ENCODE measurements at regions not wholly inside any gene's neighbourhood (a gene's known extent, or its start where the extent isn't known, plus 50 kb on each side); places are given as distances from the start of the nearest gene placed in this dataset.

DNA sequence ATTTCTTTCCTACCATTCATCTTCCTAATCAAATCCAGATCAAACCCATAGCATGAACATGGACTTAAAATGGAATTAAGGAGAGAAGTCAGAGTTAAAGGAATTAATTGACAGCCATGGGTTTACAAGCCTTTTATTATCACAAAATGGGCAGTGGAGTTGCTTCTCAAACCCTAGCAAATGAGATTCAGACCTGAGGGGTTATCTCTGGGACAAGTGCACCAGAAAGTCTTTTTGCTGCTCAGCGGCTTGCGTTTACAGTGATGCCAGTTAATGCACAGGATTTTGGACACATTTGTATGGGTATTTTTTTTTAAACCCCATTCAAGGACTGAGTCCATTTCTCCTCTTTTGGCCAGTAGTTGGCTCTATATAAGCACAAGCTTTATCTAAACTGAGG lies 503.0 kb downstream of the EFNB2 start:
- H3K79me2 ChIP-seq (ENCODE audit: control insufficient read depth, insufficient read depth, low read length): no peaks in the 10 kb centered on the region
- H3K9ac ChIP-seq (ENCODE audit: insufficient read depth, low read length): no peak overlapping the region
- no peaks in the 10 kb centered on the region for H3K27me3 ChIP-seq (ENCODE audit: control insufficient read depth, insufficient read depth, low read length)
- H3K4me2 ChIP-seq (ENCODE audit: extremely low read depth, insufficient read depth, low read length): no peak overlapping the region
- no peaks in the 10 kb centered on the region for H3K9me3 ChIP-seq (ENCODE audit: control insufficient read depth, insufficient read depth, low read depth, low read length)
- no peak overlapping the region for H2AFZ ChIP-seq (ENCODE audit: low read length)
- H4K20me1 ChIP-seq (ENCODE audit: control insufficient read depth, extremely low read depth, insufficient read depth, low read length): no peaks in the 10 kb centered on the region
- H3K36me3 ChIP-seq (ENCODE audit: control insufficient read depth, insufficient read depth, low read length): no peaks in the 10 kb centered on the region
- no peak overlapping the region for H3K4me3 ChIP-seq (replicated peaks in 1 of 4; ENCODE audit: control extremely low read depth in 1 of 4, insufficient read depth in 1 of 4, low read depth in 3 of 4, low read length in 4 of 4)
- H3K27ac ChIP-seq (ENCODE audit: insufficient read depth, low read length): no peak overlapping the region
- no peak for DNase-seq (ENCODE audit: low read depth in 2 of 2)
- no peak for TF ChIP-seq EZH2 (IDR thresholded peaks at IDR 0.05; ENCODE audit: low read length, missing control alignments)
- TF ChIP-seq, protein P1, sequence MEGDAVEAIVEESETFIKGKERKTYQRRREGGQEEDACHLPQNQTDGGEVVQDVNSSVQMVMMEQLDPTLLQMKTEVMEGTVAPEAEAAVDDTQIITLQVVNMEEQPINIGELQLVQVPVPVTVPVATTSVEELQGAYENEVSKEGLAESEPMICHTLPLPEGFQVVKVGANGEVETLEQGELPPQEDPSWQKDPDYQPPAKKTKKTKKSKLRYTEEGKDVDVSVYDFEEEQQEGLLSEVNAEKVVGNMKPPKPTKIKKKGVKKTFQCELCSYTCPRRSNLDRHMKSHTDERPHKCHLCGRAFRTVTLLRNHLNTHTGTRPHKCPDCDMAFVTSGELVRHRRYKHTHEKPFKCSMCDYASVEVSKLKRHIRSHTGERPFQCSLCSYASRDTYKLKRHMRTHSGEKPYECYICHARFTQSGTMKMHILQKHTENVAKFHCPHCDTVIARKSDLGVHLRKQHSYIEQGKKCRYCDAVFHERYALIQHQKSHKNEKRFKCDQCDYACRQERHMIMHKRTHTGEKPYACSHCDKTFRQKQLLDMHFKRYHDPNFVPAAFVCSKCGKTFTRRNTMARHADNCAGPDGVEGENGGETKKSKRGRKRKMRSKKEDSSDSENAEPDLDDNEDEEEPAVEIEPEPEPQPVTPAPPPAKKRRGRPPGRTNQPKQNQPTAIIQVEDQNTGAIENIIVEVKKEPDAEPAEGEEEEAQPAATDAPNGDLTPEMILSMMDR (conservative IDR thresholded peaks at IDR 0.05 in 1 of 2, IDR thresholded peaks at IDR 0.05 in 1 of 2; ENCODE audit: low read depth in 1 of 2, low read length in 2 of 2): no peak
- peaks cover 2% of the 10 kb centered on the region for H3K4me1 ChIP-seq (ENCODE audit: control insufficient read depth, extremely low read depth, insufficient read depth, low read length)

DNA sequence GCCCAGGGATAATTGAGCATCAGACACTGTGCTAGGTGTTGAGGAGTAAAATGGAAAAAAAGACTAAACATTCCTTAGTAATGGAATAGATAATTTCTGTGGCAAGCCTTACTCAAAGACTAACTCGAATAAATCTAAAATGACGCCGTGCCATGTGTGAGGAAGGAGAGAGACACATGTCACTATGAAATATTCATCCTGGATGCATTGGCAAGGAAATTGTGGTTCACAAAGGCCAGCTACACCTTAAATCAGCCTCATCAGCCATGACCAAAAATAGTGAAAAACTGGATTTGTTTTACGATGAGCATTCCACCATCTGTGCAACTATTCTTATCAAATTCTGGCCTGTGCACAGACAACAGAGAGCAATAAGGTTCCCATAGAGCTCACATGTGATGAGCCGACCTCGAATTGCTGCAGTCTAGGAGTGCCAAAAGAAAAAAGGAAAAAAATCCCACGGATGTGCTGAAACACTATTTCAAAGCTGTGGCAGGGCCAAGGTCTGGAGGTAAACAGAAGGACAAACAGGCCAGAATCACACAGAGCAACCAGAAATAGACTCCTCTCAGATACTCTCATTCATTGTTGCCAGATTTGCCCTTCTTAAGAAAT lies 505.7 kb downstream of the EFNB2 start:
- no peak for TF ChIP-seq EZH2 (IDR thresholded peaks at IDR 0.05; ENCODE audit: low read length, missing control alignments)
- TF ChIP-seq, protein P1 (conservative IDR thresholded peaks at IDR 0.05 in 1 of 2, IDR thresholded peaks at IDR 0.05 in 1 of 2; ENCODE audit: low read depth in 1 of 2, low read length in 2 of 2): no peak
- Histone ChIP-seq H3K79me2 (ENCODE audit: control insufficient read depth, insufficient read depth, low read length) (no peaks in the 10 kb centered on the region), H3K9ac (ENCODE audit: insufficient read depth, low read length) (no peak overlapping the region), H3K36me3 (ENCODE audit: control insufficient read depth, insufficient read depth, low read length) (no peaks in the 10 kb centered on the region), H2AFZ (ENCODE audit: low read length) (no peak overlapping the region), H3K4me1 (ENCODE audit: control insufficient read depth, extremely low read depth, insufficient read depth, low read length) (peaks cover 2% of the 10 kb centered on the region), H3K27ac (ENCODE audit: insufficient read depth, low read length) (no peak overlapping the region), H3K27me3 (ENCODE audit: control insufficient read depth, insufficient read depth, low read length) (no peaks in the 10 kb centered on the region), H3K9me3 (ENCODE audit: control insufficient read depth, insufficient read depth, low read depth, low read length) (no peaks in the 10 kb centered on the region), H3K4me2 (ENCODE audit: extremely low read depth, insufficient read depth, low read length) (no peak overlapping the region), H4K20me1 (ENCODE audit: control insufficient read depth, extremely low read depth, insufficient read depth, low read length) (no peaks in the 10 kb centered on the region), H3K4me3 (replicated peaks in 1 of 4; ENCODE audit: control extremely low read depth in 1 of 4, insufficient read depth in 1 of 4, low read depth in 3 of 4, low read length in 4 of 4) (no peak overlapping the region)
- DNase-seq (ENCODE audit: low read depth in 2 of 2): no peak

DNA sequence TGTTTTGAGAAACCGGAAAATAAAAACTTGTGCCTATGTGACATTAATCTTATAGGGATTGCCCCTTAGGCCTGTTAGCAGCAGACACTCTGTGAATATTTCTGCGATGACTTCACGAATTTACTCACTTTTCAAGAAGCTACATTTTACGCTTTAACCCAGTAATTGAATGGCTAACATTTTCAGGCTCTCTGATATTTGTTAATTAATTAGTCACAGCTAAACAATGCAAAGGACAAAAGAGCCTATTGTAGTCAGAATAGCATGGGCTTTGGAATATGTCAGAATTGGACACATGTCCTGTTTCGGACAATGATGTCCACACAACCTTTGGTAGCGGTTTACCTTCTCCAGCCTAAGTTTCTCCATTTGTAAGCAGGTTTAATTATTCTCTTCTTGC lies 506.6 kb downstream of the EFNB2 start:
- DNase-seq (ENCODE audit: low read depth in 2 of 2): peak in 1 of 2 donors; percentile 80
- H3K27ac ChIP-seq (ENCODE audit: insufficient read depth, low read length): no peak overlapping the region
- no peak overlapping the region for H3K4me2 ChIP-seq (ENCODE audit: extremely low read depth, insufficient read depth, low read length)
- H3K4me1 ChIP-seq (ENCODE audit: control insufficient read depth, extremely low read depth, insufficient read depth, low read length): peaks cover 2% of the 10 kb centered on the region
- H3K27me3 ChIP-seq (ENCODE audit: control insufficient read depth, insufficient read depth, low read length): no peaks in the 10 kb centered on the region
- no peaks in the 10 kb centered on the region for H3K36me3 ChIP-seq (ENCODE audit: control insufficient read depth, insufficient read depth, low read length)
- no peaks in the 10 kb centered on the region for H4K20me1 ChIP-seq (ENCODE audit: control insufficient read depth, extremely low read depth, insufficient read depth, low read length)
- no peaks in the 10 kb centered on the region for H3K9me3 ChIP-seq (ENCODE audit: control insufficient read depth, insufficient read depth, low read depth, low read length)
- TF ChIP-seq, protein P1 (conservative IDR thresholded peaks at IDR 0.05 in 1 of 2, IDR thresholded peaks at IDR 0.05 in 1 of 2; ENCODE audit: low read depth in 1 of 2, low read length in 2 of 2): no peak
- TF ChIP-seq EZH2 (IDR thresholded peaks at IDR 0.05; ENCODE audit: low read length, missing control alignments): no peak
- H2AFZ ChIP-seq (ENCODE audit: low read length): no peak overlapping the region
- no peak overlapping the region for H3K4me3 ChIP-seq (replicated peaks in 1 of 4; ENCODE audit: control extremely low read depth in 1 of 4, insufficient read depth in 1 of 4, low read depth in 3 of 4, low read length in 4 of 4)
- no peak overlapping the region for H3K9ac ChIP-seq (ENCODE audit: insufficient read depth, low read length)
- H3K79me2 ChIP-seq (ENCODE audit: control insufficient read depth, insufficient read depth, low read length): no peaks in the 10 kb centered on the region
